HK-2 (cell line): ENCODE measurements at regions not wholly inside any gene's neighbourhood (a gene's known extent, or its start where the extent isn't known, plus 50 kb on each side); places are given as distances from the start of the nearest gene placed in this dataset.

Experiments
- DNase-seq: peaks from one replicate; pipeline ENCODE4 v3.0.0-alpha.2; 2018; ENCODE audit not compliant: unreplicated experiment

- DNase-seq = no peak
Observed at GRCh38 chr11:112811783-112812182, 149.4 kb upstream of the NCAM1 start.

GRCh38 chr11:112812729-112813128 lies 148.5 kb upstream of the NCAM1 start:
- no peak for DNase-seq

- no peak for DNase-seq
Observed at GRCh38 chr11:112814168-112814567, 147.1 kb upstream of the NCAM1 start.

- no peak for DNase-seq
Observed at GRCh38 chr11:112817376-112817775, 143.8 kb upstream of the NCAM1 start.

GRCh38 chr11:112822478-112823274 lies 138.5 kb upstream of the NCAM1 start:
- no peak for DNase-seq

- no peak for DNase-seq
Observed at GRCh38 chr11:112826026-112826425, 135.2 kb upstream of the NCAM1 start.

- no peak for DNase-seq
Observed at GRCh38 chr11:112826788-112827187, 134.4 kb upstream of the NCAM1 start.

- DNase-seq = no peak
Observed at GRCh38 chr11:112828421-112828820, 132.8 kb upstream of the NCAM1 start.

GRCh38 chr11:112829971-112830654 lies 131.1 kb upstream of the NCAM1 start:
- no peak for DNase-seq

GRCh38 chr11:112831041-112831440 lies 130.2 kb upstream of the NCAM1 start:
- DNase-seq = no peak

GRCh38 chr11:112831969-112832766 lies 129.1 kb upstream of the NCAM1 start:
- no peak for DNase-seq

GRCh38 chr11:112834277-112834755 lies 126.9 kb upstream of the NCAM1 start:
- no peak for DNase-seq

- DNase-seq = no peak
Observed at GRCh38 chr11:112835591-112836255, 125.5 kb upstream of the NCAM1 start.

GRCh38 chr11:112836256-112836602 lies 125.0 kb upstream of the NCAM1 start:
- DNase-seq = no peak

GRCh38 chr11:112837162-112837826 lies 123.9 kb upstream of the NCAM1 start:
- DNase-seq = no peak

- DNase-seq = no peak
Observed at GRCh38 chr11:112839051-112839450, 122.2 kb upstream of the NCAM1 start.

- DNase-seq = no peak
Observed at GRCh38 chr11:112841729-112842128, 119.5 kb upstream of the NCAM1 start.

GRCh38 chr11:112842151-112842550 lies 119.1 kb upstream of the NCAM1 start:
- DNase-seq = no peak

GRCh38 chr11:112844517-112844916 lies 116.7 kb upstream of the NCAM1 start:
- no peak for DNase-seq

- DNase-seq = no peak
Observed at GRCh38 chr11:112847568-112847967, 113.7 kb upstream of the NCAM1 start.

- DNase-seq = no peak
Observed at GRCh38 chr11:112852143-112852866, 108.9 kb upstream of the NCAM1 start.
